ENCODE measurements at regions not wholly inside any gene's neighbourhood (a gene's known extent, or its start where the extent isn't known, plus 50 kb on each side); places are given as distances from the start of the nearest gene placed in this dataset.

DNA sequence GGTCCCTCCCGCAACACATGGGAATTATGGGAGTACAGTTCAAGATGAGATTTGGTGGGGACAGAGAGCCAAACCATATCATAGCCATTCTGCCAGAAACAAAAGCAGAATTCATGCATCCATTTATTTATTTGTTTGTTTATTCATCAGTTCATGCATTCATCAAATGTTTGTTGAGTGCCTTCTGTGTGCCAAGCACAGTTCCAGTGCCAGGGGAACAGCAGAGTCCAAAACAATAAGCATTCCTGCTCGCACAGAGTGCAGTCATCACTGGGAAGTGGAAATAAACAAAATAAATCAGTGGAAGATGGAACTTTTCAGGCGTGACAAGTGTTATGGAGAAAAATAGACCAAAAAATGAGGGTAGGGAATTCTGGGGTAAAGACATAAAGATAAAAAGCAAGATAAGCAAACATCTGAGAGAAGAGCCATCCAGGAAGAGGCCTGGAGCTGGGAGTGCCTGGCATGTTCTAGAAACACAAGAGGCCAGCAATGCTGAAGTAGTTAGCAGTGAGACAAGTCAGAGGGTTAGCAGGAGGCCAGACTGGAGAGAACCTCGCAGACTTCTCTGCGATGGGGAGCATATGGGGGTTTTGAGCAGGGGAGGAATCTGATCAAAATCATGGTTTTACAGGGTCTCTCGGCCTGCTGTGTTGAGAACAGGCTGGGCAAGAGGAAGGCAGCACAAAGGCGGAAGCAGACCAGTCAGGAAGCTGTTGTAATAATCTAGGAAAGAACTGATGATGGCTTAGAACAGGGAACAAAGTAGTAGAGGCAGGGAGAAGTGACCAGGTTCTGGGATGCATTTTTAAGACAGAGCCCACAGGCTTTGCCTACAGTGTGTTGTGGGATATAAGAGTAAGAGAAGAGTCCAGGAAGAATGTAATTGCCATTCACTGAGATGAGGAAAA is 113.2 kb downstream of the GLUL start (continued):
- TF ChIP-seq NFIX (CRISPR knock-in tag; IDR thresholded peaks at IDR 0.05; ENCODE audit: low read depth) (no peak), MYBL2 (IDR thresholded peaks at IDR 0.05; ENCODE audit: low read depth) (no peak), MYBL2 (CRISPR knock-in tag; IDR thresholded peaks at IDR 0.05; ENCODE audit: borderline replicate concordance) (no peak), POLR2AphosphoS2 (IDR thresholded peaks at IDR 0.05; ENCODE audit: low read length) (no peak)

GRCh38 chr1:182275271-182275670 is 116.3 kb downstream of the GLUL start:
- DNase-seq (ENCODE audit: extremely low read depth in 1 of 4, low spot score in 3 of 4) (no peak), FAIRE-seq (no peak), ATAC-seq (no peak)
- TF ChIP-seq ZBTB34 (CRISPR knock-in tag; IDR thresholded peaks at IDR 0.05) (no peak), STAT5A (IDR thresholded peaks at IDR 0.05; ENCODE audit: borderline replicate concordance, low read length) (no peak), MTA2 (IDR thresholded peaks at IDR 0.05; ENCODE audit: low read depth) (no peak), MNT (conservative IDR thresholded peaks at IDR 0.05) (no peak), SLC30A9 (CRISPR knock-in tag; IDR thresholded peaks at IDR 0.05) (no peak), CSDE1 (IDR thresholded peaks at IDR 0.05) (no peak)
- TF ChIP-seq, protein P1, sequence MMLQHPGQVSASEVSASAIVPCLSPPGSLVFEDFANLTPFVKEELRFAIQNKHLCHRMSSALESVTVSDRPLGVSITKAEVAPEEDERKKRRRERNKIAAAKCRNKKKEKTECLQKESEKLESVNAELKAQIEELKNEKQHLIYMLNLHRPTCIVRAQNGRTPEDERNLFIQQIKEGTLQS (IDR thresholded peaks at IDR 0.05) = no peak
- TF ChIP-seq, protein P1 (CRISPR knock-in tag; conservative IDR thresholded peaks at IDR 0.05) = no peak
- TF ChIP-seq, protein P2, sequence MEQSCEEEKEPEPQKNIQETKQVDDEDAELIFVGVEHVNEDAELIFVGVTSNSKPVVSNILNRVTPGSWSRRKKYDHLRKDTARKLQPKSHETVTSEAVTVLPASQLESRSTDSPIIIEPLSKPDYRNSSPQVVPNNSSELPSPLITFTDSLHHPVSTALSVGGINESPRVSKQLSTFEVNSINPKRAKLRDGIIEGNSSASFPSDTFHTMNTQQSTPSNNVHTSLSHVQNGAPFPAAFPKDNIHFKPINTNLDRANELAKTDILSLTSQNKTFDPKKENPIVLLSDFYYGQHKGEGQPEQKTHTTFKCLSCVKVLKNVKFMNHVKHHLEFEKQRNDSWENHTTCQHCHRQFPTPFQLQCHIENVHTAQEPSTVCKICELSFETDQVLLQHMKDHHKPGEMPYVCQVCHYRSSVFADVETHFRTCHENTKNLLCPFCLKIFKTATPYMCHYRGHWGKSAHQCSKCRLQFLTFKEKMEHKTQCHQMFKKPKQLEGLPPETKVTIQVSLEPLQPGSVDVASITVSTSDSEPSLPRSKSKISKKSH (CRISPR knock-in tag; IDR thresholded peaks at IDR 0.05) = no peak
- H2AFZ ChIP-seq (ENCODE audit: low read depth, low read length) = no peak overlapping the region
- H3K9me3 ChIP-seq (replicated peaks; ENCODE audit: control insufficient read depth, insufficient read depth, low read depth, low read length) = no peaks in the 10 kb centered on the region
- H3K79me2 ChIP-seq (ENCODE audit: control insufficient read depth, insufficient read depth, low read length) = no peaks in the 10 kb centered on the region
- no peaks in the 10 kb centered on the region for H3K36me3 ChIP-seq (ENCODE audit: control insufficient read depth, insufficient read depth, low read length)
- CTCF ChIA-PET (ENCODE audit: low intra/inter-chr PET ratio) = no interaction called here
- POLR2A ChIA-PET = interaction anchor here (0.9 to 1.5 kb wide), 4 partner anchors 15 to 116 kb away, joined by 3 to 5 read pairs (median 3); partner anchors contain the start of gene GLUL
- H3K4me2 ChIP-seq (ENCODE audit: insufficient read depth, low read length) = no peak overlapping the region
- no peak overlapping the region for H3K27ac ChIP-seq (ENCODE audit: extremely low read depth, low read depth, low read length)
- H4K20me1 ChIP-seq (replicated peaks; ENCODE audit: control insufficient read depth, insufficient read depth, low read length) = no peaks in the 10 kb centered on the region
- BruUV-seq (replicated peaks) = no TSS peak
- H3K4me3 ChIP-seq = no peak overlapping the region
- H3K4me1 ChIP-seq (replicated peaks in 1 of 2; ENCODE audit: control insufficient read depth in 2 of 2, insufficient read depth in 2 of 2, low read length in 2 of 2) = peaks cover 0 to 8% of the 10 kb centered on the region in 2 experiments; a peak in 3 of 5 replicates
- no peaks in the 10 kb centered on the region for H3K27me3 ChIP-seq (ENCODE audit: control insufficient read depth in 2 of 2, insufficient read depth in 2 of 2, low read length in 2 of 2)
- whole genome bisulfite sequencing (ENCODE audit: insufficient coverage, low coverage, missing lambda C conversion rate) = 85% methylated on average over 4 of the region's 4 CpGs
- intact Hi-C loops (cut with micrococcal nuclease) (no loop called here), in situ Hi-C loops (cut with MboI) (no loop called here)
- no peak overlapping the region for H3K9ac ChIP-seq (ENCODE audit: insufficient read depth in 1 of 2, low read depth in 2 of 2, low read length in 2 of 2)
- no peaks in the 10 kb centered on the region for H3K9me1 ChIP-seq (ENCODE audit: control insufficient read depth, insufficient read depth, low read length)

All from K562 (cell line).